ENCODE measurements at regions not wholly inside any gene's neighbourhood (a gene's known extent, or its start where the extent isn't known, plus 50 kb on each side); places are given as distances from the start of the nearest gene placed in this dataset.

DNA sequence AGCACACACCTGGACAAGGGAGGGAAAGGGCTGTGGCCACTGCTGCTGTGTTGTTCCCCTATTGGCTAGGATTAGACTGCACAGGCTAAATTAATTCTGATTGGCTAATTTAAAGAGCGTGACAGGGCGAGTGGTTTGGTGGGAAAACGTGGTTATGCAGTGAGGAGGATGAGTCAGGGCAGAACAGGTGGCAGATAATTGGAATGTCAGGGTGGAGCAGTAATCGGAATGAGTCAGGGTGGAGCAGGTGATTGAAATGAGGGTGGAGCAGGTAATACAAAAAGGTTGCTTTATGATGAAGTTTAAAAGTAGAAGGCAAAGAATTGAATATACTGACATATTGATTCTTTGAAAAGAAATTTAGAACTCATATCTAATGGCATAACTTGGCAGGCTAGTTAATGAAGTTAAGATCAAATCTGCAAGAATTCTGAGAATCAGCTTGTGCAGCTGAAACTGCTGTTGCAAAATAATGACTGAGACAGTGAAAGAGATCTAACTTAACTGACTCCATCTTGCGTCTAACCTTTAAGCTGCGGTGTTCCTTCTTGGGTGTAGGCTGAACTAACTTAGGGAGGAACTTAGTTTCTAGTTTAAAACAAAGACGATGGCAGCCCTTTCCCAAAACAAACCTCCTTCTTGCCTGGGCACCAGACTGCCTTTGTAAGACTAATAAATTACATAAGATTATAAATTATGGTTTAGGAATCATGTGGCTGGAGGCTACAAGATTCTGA is 174.3 kb downstream of the UTP18 start:
- H3K27me3 ChIP-seq (ENCODE audit: insufficient read depth in 3 of 3, low read length in 2 of 3), result no peaks in the 10 kb centered on the region
- no peaks in the 10 kb centered on the region for H3K9me3 ChIP-seq
- intact Hi-C loops (cut with DNase I), result loop anchor here in 1 of 2 donors (5.0 kb wide), 1 partner anchor 1498 kb away; no protein-coding TSS in a partner anchor
- ATAC-seq, result no peak
- no peaks in the 10 kb centered on the region for H3K4me1 ChIP-seq
- DNase-seq, result no peak
- no peaks in the 10 kb centered on the region for H3K36me3 ChIP-seq (ENCODE audit: insufficient read depth in 1 of 2, low read depth in 1 of 2)
- no peak overlapping the region for H3K27ac ChIP-seq
- TF ChIP-seq CTCF (IDR thresholded peaks at IDR 0.05), result no peak
- H3K4me3 ChIP-seq, result no peak overlapping the region
- 60 to 65% (median 63%) methylated on average over 7 of the region's 7 CpGs for WGBS, 3 donors

GRCh38 chr17:51435171-51435552 is 174.8 kb downstream of the UTP18 start:
- Histone ChIP-seq H3K9me3 (no peaks in the 10 kb centered on the region), H3K27me3 (ENCODE audit: insufficient read depth in 3 of 3, low read length in 2 of 3) (no peaks in the 10 kb centered on the region), H3K36me3 (ENCODE audit: insufficient read depth in 1 of 2, low read depth in 1 of 2) (no peaks in the 10 kb centered on the region), H3K4me3 (no peak overlapping the region), H3K27ac (no peak overlapping the region), H3K4me1 (no peaks in the 10 kb centered on the region)
- no peak for DNase-seq
- 55 to 78% (median 69%) methylated on average over 3 of the region's 3 CpGs for WGBS, 3 donors
- no peak for ATAC-seq
- intact Hi-C loops (cut with DNase I), result no loop called here
- TF ChIP-seq CTCF (IDR thresholded peaks at IDR 0.05), result no peak

DNA sequence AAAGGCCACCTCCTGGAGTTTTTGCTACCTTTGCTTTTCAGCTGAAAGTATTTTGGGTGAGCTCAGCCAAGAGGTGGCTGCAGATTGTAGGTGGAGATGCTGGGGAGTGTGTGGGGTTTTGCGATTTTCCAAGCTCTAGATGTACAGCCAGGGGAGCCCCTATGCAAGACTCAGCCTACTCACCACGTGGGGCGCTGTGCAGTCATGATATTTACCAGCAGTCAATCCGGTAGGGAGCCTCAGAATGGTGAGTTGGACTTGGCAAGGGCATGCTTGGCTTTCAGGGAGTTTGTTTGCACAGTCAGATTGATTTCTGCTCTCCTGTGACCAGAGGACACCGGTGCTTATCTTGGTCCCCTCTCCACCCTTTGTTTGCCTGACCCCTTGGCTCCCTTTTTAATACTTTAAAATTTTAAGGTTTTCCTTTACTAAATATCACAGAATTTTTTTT is 175.3 kb downstream of the UTP18 start:
- Histone ChIP-seq H3K4me1 (no peaks in the 10 kb centered on the region), H3K27ac (no peak overlapping the region), H3K4me3 (no peak overlapping the region), H3K9me3 (no peaks in the 10 kb centered on the region), H3K27me3 (ENCODE audit: insufficient read depth in 3 of 3, low read length in 2 of 3) (no peaks in the 10 kb centered on the region), H3K36me3 (ENCODE audit: insufficient read depth in 1 of 2, low read depth in 1 of 2) (no peaks in the 10 kb centered on the region)
- ATAC-seq, result peak in 1 of 4 donors; percentile 43
- WGBS, 3 donors, result 18 to 20% (median 20%) methylated on average over 5 of the region's 5 CpGs
- peak in 1 of 2 donors; percentile 21 for DNase-seq
- intact Hi-C loops (cut with DNase I), result no loop called here
- TF ChIP-seq CTCF (IDR thresholded peaks at IDR 0.05), result no peak

GRCh38 chr17:51439395-51440229 is 179.3 kb downstream of the UTP18 start:
- 5 to 21% (median 12%) methylated on average over 8 of the region's 8 CpGs for WGBS, 3 donors
- Histone ChIP-seq H3K27me3 (ENCODE audit: insufficient read depth in 3 of 3, low read length in 2 of 3) (no peaks in the 10 kb centered on the region), H3K9me3 (no peaks in the 10 kb centered on the region), H3K4me1 (no peaks in the 10 kb centered on the region), H3K27ac (no peak overlapping the region), H3K4me3 (no peak overlapping the region), H3K36me3 (ENCODE audit: insufficient read depth in 1 of 2, low read depth in 1 of 2) (no peaks in the 10 kb centered on the region)
- DNase-seq, result no peak
- ATAC-seq, result peak in 1 of 4 donors; percentile 24
- no peak for TF ChIP-seq CTCF (IDR thresholded peaks at IDR 0.05)
- intact Hi-C loops (cut with DNase I), result no loop called here

Measured in psoas muscle (tissue), 7 donors.